Astrocyte of the spinal cord (primary cell): ENCODE measurements at regions not wholly inside any gene's neighbourhood (a gene's known extent, or its start where the extent isn't known, plus 50 kb on each side); places are given as distances from the start of the nearest gene placed in this dataset.

Experiments used
- DNase-seq: peaks from one replicate; pipeline ENCODE4 v3.0.0; 2011; ENCODE audit warnings: low read depth, low spot score
- H3K4me3 ChIP-seq: 2 replicates; pipeline ENCODE4 v1.5.1; 2011; ENCODE audit warnings: low read depth, mild to moderate bottlenecking, low read length, moderate library complexity
- CTCF ChIP-seq: IDR thresholded peaks from 2 replicates; pipeline ENCODE4 v1.5.1; 2012; ENCODE audit warnings: low read depth, mild to moderate bottlenecking, low read length, inconsistent platforms
- in situ Hi-C: cut with HindIII; loops from 2 replicates; pipeline ENCODE4 v1.10.0; 2017; ENCODE audit warnings: low sequenced_read_pairs

DNA sequence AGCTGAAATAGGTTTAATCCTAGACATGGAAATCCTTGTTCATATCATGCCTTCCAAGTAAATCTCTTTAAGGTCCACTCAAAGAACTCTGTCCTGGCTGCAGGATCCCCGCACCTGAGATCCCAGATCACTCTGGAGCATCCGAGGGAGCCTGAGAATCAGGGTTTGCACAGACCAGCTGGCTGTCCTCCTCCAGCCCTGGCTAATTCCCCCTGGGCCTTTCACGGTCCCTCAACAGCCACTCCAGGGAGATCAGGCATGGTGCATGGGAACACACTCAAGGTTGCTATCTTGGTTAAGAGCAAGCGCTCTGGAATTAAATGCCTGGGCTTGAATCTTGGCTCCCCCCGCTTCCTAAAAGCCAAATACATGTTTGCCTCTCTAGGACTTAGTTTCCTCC is 130.8 kb downstream of the IRS2 start:
- in situ Hi-C loops: no loop called here
- H3K4me3 ChIP-seq: no peak overlapping the region
- no peak for TF ChIP-seq CTCF
- no peak for DNase-seq

- no peak for DNase-seq
- no peak for TF ChIP-seq CTCF
- H3K4me3 ChIP-seq: no peak overlapping the region
- in situ Hi-C loops: no loop called here
These were observed 131.2 kb downstream of the IRS2 start for GRCh38 chr13:109655206-109655600.

DNA sequence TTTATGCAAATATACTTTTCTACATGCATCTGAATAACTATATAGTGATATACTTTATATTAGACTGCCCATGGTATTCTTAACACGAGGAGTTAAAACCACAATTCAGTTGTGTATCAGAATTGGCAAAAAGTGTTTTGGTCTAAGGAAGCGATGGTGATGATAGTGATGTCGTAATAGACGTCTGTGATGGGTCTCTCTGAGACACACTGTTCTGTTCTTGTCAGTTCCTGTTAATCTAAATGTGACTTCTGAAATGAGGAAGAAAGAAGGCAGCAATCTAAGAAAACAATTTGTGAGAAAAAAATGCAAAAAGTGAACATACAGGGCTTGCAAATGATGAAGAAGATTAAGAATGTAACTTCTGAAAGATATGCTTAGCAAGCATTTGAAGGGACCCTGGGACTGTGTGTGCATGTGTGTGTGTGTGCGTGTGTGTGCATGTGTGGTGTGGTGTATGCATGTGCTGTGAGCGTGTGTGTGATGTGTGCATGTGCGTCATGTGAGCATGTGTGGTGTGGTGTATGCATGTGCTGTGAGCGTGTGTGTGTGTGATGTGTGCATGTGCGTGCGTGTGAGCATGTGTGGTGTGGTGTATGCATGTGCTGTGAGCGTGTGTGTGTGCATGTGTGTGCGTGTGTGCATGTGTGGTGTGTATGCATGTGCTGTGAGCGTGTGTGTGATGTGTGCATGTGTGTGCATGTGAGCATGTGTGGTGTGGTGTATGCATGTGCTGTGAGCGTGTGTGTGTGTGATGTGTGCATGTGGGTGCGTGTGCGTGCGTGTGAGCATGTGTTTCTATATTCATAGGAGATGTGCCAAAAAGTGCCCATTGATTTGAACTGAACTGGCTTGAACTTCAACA is 131.8 kb downstream of the IRS2 start:
- in situ Hi-C loops: no loop called here
- no peak for DNase-seq
- H3K4me3 ChIP-seq: no peak overlapping the region

GRCh38 chr13:109652531-109652930 is 133.9 kb downstream of the IRS2 start:
- in situ Hi-C loops: no loop called here
- TF ChIP-seq CTCF: no peak
- no peak overlapping the region for H3K4me3 ChIP-seq
- no peak for DNase-seq

More for the DNA sequence above, 131.8 kb downstream of the IRS2 start:
- TF ChIP-seq CTCF: no peak

DNA sequence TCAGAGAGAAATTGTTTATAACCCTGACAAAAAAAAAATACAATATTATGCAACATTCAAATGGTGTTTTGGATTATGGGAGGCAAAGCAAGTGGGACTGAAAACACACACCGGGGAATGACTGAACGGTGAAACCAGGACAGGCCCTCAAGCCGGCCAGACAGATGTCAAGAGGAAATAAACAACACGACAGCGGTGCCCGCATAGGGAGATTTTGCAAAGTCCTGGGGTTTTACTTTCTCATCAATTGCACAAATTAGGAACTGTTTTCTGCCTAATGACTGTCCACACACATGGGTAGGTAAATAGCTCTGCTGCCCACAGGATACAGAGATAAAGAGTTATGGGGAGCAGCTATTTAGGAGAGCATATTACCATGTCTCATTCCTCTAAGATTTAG is 134.5 kb downstream of the IRS2 start:
- H3K4me3 ChIP-seq: no peak overlapping the region
- no peak for DNase-seq
- in situ Hi-C loops: no loop called here
- TF ChIP-seq CTCF: no peak

DNA sequence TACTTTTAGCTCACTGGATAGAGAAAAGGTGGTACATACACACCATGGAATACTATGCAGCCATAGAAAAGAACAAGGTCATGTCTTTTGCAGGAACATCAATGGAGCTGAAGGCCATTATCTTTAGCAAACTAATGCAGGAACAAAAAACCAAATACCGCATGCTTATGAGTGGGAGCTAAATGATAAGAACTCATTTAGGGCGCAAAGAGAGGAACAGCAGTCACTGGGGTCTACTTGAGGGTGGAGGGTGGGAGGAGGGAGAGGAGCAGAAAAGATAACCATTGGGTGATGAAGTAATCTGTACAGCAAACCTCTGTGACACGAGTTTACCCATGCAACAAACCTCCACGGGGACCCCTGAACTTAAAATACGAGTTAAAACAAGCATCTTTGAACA is 135.1 kb downstream of the IRS2 start:
- in situ Hi-C loops: no loop called here

More for the DNA sequence above, 135.1 kb downstream of the IRS2 start:
- TF ChIP-seq CTCF: no peak
- H3K4me3 ChIP-seq: no peak overlapping the region
- no peak for DNase-seq
